GM19324 (cell line): ENCODE measurements at regions not wholly inside any gene's neighbourhood (a gene's known extent, or its start where the extent isn't known, plus 50 kb on each side); places are given as distances from the start of the nearest gene placed in this dataset.

Experiments
- ATAC-seq: cut with Tn5 transposase; IDR thresholded peaks from one replicate; pipeline ENCODE4 v1.9.1; 2021; ENCODE audit warnings: mild to moderate bottlenecking, moderate library complexity; ENCODE audit not compliant: unreplicated experiment, low FRiP score

- no peak for ATAC-seq
These were observed 54.4 kb downstream of the NIBAN1 start for GRCh38 chr1:184919892-184920291.

GRCh38 chr1:184915463-184916090 is 58.7 kb downstream of the NIBAN1 start:
- ATAC-seq, result no peak

DNA sequence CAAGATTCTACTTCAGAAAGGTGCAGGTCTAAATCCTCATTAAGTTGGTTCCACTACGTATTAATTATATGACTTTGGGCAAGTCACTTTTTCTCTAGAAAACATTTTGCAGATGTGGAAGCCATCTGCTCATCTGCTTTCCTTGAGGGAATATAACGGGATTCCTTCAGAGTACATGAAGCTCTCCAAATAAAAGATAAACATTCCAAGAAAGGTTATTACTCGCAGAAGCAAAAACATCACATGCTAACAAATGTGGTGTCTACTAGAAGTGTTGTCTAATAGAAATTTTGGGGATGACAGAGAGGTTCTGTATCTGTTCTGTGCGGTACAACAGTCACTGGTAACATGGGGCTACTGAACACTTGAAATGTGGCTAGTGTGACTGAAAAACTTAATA is 60.2 kb downstream of the NIBAN1 start:
- ATAC-seq, result no peak

DNA sequence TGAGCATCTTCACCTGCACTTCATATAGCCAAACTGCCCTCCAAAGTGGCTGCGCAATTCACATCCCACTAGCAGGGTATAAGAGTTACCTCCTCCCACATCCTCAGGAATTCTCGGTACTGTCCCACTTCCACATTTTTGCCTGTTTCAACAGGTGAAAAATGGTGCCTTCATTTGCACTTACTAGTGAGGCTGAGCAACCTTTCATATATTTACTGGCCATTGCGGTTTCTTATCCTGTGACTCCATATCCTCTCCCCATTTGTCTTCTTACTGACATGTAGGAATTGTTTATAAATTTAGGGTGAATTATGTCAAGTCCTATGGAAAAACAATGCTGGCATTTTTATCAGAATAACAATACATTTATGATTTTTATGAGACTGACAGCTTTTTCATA is 61.9 kb downstream of the NIBAN1 start:
- no peak for ATAC-seq

DNA sequence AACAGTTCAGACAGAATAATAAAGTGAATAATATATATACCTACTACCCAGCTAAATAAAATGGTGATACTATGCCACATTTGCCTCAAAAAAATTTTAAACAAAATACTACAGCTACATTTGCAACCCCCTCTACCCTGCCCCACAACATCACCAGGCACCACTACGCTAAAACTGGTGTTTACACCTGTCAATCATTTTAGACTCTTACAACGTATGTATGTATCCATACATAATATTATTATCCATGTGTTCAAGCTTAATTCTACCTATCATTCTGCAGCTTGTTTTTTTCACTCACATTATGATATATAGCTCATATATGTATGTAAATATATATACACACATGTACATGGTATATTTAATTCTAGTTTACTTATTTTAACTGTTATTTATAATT is 62.5 kb downstream of the NIBAN1 start:
- no peak for ATAC-seq

GRCh38 chr1:184911103-184911745 is 63.1 kb downstream of the NIBAN1 start:
- ATAC-seq, result no peak

DNA sequence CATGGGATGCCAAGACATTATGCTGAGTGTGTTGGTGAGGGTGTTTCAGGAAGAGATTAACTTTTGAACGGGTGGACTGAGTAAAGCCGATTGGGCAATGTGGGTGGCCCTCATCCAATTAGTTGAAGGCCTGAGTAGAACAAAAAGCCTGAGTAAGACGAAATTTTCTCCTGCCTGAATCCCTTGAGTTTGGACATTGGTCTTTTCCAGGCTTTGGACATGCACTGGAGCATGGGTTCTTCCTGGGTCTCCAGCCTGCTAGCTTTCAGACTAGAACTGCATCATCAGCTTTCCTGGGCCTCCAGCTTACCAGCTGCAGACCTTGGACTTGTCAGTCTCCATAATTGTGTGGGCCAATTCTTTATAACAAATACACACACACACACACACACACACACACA is 63.6 kb downstream of the NIBAN1 start:
- no peak for ATAC-seq

DNA sequence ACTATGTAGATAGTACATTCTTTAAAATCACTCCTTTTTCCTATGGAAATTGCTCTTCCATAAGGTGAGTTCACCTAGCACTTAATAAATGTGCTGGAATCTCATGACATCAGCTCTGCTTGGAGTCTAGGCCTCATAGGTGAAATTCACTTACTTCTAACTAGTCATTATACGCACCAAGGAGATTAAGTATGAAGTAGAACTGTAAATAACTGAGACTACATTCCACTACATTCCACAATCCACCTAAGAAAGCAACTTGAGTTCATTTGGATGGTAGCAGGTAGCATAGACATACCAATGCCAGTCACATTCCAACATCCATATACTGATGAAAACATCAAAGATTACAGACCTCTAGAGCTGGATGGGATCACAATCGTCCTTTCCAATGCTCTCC is 64.3 kb downstream of the NIBAN1 start:
- no peak for ATAC-seq

DNA sequence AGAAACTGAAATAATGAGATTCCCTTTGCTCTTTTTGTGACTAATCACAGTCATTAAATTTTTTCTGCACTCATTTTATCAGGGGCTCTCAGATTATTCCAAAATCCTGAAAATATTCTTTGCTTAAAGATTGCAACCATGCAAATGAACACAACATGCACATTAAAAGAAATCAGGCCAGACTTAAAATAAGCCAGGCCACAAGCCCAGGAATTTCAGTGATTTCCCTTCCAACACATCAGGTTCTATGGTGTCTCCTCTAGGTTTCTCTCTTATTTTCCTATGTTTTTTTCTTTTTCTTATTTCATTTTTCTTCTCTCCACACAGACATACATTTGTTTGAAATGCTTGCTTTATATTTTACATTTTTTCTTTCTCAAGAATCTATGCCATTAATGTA is 65.3 kb downstream of the NIBAN1 start:
- ATAC-seq, result no peak

GRCh38 chr1:184908506-184908905 is 65.8 kb downstream of the NIBAN1 start:
- no peak for ATAC-seq

GRCh38 chr1:184907500-184907899 is 66.8 kb downstream of the NIBAN1 start:
- no peak for ATAC-seq

DNA sequence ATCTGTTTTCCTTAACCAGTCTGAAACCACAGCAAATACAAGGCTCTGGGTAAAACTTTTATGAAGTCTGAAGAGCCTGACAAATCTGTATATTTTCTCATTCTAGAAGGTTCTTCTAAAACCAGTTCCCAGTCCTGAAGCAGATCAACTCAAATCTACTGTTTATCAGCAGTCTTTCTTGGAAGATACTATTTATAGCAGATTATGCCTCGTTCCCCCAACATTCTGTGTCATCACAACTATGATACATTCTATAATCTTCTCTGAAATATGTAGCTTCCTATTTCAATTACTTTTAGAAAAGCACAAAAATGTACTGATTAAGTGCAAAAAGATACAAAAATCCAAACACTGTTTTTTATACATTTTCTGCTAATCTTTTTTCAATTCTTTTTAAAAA is 67.5 kb downstream of the NIBAN1 start:
- no peak for ATAC-seq

DNA sequence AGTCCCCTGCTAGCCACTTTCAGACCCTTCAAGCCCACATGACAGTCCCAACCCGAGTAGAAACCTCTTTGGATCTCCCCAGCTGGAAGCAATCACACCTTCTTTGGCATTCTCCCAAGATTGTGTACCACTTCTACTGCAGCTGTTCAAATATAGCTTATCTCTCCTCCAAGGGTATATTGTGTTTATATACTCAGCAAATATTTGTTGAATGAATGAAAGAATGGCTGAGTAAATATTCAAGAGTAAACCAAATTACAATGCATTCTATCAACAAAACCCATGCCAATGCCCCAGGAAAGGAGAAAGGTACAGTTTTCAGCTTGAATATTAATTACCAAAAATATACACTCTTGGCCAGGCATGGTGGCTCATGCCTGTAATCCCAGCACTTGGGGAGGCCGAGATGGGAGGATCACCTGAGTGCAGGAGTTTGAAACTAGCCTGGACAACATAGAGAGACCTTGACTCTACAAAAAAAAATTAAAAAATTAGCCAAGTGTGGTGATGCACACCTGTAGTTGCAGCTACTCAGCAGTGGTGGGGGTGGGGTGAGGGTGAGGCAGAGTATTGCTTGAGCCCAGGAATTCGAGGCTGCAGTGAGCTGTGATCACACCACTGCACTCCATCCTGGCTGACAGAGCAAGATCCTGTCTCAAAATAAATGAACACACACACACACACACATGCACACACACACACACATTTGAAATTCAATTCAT is 68.5 kb downstream of the NIBAN1 start:
- no peak for ATAC-seq

GRCh38 chr1:184903111-184903692 is 71.1 kb downstream of the NIBAN1 start:
- no peak for ATAC-seq

DNA sequence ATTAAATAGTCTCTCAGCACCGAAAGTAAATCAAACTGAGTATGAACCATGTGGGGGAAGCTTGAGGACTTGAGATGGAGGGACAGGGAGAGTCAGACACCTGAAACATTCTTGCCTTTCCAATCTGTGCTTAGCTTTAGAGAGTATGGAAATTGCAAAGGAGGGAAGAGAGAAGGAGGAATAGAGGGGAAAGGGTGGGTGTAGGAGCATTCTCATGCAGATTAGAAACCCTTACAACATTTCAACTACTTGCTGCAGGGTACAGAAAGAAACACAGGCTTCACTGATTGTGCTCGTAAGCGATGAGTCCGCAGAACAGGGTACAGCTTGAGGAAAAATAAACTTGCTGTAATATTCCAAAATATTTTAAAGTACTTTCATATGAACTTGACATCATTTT is 73.8 kb downstream of the NIBAN1 start:
- ATAC-seq, result no peak

DNA sequence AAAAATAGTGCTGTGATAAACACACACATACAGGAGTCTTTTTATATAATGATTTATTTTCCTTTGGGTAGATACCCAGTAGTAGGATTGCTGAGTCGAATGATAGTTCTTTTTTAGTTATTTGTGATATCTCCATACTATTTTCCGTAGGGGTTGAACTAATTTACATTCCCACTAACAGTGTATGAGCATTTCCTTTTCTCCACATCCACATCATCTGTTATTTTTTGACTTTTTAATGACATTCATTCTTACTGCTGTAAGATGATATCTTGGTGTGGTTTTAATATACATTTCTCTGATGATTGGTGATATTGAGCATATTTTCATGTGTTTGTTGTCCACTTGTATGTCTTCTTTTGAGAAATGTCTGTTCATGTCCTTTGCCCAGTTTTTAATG is 78.3 kb downstream of the NIBAN1 start:
- no peak for ATAC-seq

GRCh38 chr1:184895086-184895485 is 79.2 kb downstream of the NIBAN1 start:
- no peak for ATAC-seq

- ATAC-seq, result no peak
These were observed 80.6 kb downstream of the NIBAN1 start for GRCh38 chr1:184893695-184894094.

DNA sequence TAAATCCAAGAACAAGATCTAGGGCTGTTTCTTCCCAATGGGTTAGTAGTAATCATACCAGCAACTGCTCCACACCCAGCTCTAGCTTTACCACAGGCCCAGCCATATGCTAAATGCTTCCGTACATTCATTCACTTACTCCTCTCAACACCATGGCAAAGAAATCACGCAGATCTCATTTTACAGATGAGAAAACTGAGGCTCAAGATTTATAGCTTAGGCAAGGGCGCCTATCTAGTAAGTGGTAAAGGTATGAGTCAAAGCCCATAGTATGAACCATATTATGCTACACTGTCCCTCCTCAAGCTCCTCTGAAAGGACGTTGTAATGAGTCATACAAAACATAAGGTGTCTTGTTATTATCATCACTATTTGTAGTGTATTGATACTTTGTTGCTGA is 82.2 kb downstream of the NIBAN1 start:
- peak; percentile 57 for ATAC-seq

DNA sequence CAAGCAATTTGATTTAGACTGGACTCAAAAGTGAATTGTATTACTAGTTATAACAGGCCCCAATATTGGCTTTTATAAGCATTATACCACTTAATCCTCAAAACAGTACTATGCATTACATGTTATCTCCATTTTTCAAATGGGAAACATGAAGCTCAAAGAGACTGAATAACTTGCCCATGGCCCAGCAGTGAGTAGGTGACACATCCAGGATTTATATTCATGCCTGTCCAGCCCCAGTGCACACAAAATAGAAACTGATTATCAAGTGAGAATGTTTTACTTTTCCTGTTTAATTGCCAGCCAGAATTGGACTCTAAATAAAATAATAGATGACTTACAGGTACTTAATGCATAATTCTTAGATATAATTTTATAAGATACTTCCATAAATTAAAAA is 82.9 kb downstream of the NIBAN1 start:
- ATAC-seq, result no peak

- ATAC-seq, result no peak
These were observed 83.8 kb downstream of the NIBAN1 start for GRCh38 chr1:184890539-184890973.

DNA sequence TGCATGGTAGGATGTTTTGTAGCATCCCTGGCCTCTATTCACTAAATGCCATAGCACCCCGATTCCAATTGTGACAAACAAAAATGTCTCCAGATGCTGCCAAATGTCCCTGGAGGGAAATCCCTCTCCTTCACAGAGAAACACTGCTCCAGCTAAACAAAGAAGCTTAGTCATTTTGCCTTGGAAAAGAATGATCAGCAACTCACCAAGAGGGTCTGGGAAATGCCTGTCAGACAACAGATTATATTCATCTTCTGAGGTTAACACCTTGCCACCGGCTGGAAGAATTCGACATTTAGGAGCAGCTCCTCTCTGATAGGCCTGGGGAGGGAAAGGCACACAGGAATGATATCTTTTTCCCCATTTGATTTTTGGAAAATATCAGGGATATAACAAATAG is 84.4 kb downstream of the NIBAN1 start:
- no peak for ATAC-seq
